ENCODE measurements at regions not wholly inside any gene's neighbourhood (a gene's known extent, or its start where the extent isn't known, plus 50 kb on each side); places are given as distances from the start of the nearest gene placed in this dataset.

GRCh38 chr5:29905626-29906353 is 1287.7 kb upstream of the CDH6 start:
- DNase-seq, result no peak

- DNase-seq, result no peak
Measured at GRCh38 chr5:29902859-29903258, 1290.6 kb upstream of the CDH6 start.

GRCh38 chr5:29899583-29899982 is 1293.9 kb upstream of the CDH6 start:
- no peak for DNase-seq

GRCh38 chr5:29897916-29898315 is 1295.6 kb upstream of the CDH6 start:
- DNase-seq, result no peak

- DNase-seq, result no peak
Measured at GRCh38 chr5:29896646-29897045, 1296.8 kb upstream of the CDH6 start.

- no peak for DNase-seq
Measured at GRCh38 chr5:29894668-29895067, 1298.8 kb upstream of the CDH6 start.

- DNase-seq, result peak; percentile 62
Measured at GRCh38 chr5:29889051-29889450, 1304.4 kb upstream of the CDH6 start.

GRCh38 chr5:29885595-29885994 is 1307.9 kb upstream of the CDH6 start:
- DNase-seq, result no peak

- DNase-seq, result no peak
Measured at GRCh38 chr5:29882036-29882435, 1311.5 kb upstream of the CDH6 start.

- no peak for DNase-seq
Measured at GRCh38 chr5:29879401-29879800, 1314.1 kb upstream of the CDH6 start.

- DNase-seq, result no peak
Measured at GRCh38 chr5:29878599-29878998, 1314.9 kb upstream of the CDH6 start.

GRCh38 chr5:29867155-29867554 is 1326.3 kb upstream of the CDH6 start:
- DNase-seq, result no peak

GRCh38 chr5:29853711-29854220 is 1339.7 kb upstream of the CDH6 start:
- no peak for DNase-seq

GRCh38 chr5:29852329-29852728 is 1341.2 kb upstream of the CDH6 start:
- DNase-seq, result no peak

GRCh38 chr5:29845206-29845605 is 1348.3 kb upstream of the CDH6 start:
- no peak for DNase-seq

GRCh38 chr5:29833394-29833793 is 1360.1 kb upstream of the CDH6 start:
- DNase-seq, result no peak

GRCh38 chr5:29822521-29822920 is 1371.0 kb upstream of the CDH6 start:
- DNase-seq, result peak; percentile 66

- peak; percentile 34 for DNase-seq
Measured at GRCh38 chr5:29811914-29812679, 1381.4 kb upstream of the CDH6 start.

- DNase-seq, result no peak
Measured at GRCh38 chr5:29805804-29806203, 1387.7 kb upstream of the CDH6 start.

- no peak for DNase-seq
Measured at GRCh38 chr5:29800752-29801151, 1392.7 kb upstream of the CDH6 start.

- peak; percentile 45 for DNase-seq
Measured at GRCh38 chr5:29796013-29796412, 1397.5 kb upstream of the CDH6 start.

- DNase-seq, result no peak
Measured at GRCh38 chr5:29795096-29795652, 1398.3 kb upstream of the CDH6 start.

- peak; percentile 49 for DNase-seq
Measured at GRCh38 chr5:29794141-29794787, 1399.2 kb upstream of the CDH6 start.
